ENCODE measurements at regions not wholly inside any gene's neighbourhood (a gene's known extent, or its start where the extent isn't known, plus 50 kb on each side); places are given as distances from the start of the nearest gene placed in this dataset.

DNA sequence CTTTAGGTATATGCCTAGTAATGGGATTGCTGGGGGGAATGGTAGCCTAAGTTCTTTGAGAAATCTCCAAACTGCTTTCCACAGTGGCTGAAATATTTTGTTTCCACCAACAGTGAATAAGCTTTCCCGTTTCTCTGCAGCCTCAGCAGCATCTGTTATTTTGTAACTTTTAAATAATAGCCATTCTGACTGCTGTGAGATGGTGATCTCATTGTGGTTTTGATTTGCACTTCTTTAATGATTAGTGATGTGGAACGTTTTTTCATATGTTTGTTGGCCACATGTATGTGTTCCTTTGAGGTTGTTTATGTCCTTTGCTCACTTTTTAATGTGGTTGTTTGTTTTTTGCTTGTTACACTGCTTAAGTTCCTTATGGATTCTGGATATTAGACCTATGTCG lies 237.4 kb downstream of the CENPF start:
- TF ChIP-seq EZH2 (IDR thresholded peaks at IDR 0.05; ENCODE audit: low read length, missing control alignments), result no peak
- TF ChIP-seq, protein P1, sequence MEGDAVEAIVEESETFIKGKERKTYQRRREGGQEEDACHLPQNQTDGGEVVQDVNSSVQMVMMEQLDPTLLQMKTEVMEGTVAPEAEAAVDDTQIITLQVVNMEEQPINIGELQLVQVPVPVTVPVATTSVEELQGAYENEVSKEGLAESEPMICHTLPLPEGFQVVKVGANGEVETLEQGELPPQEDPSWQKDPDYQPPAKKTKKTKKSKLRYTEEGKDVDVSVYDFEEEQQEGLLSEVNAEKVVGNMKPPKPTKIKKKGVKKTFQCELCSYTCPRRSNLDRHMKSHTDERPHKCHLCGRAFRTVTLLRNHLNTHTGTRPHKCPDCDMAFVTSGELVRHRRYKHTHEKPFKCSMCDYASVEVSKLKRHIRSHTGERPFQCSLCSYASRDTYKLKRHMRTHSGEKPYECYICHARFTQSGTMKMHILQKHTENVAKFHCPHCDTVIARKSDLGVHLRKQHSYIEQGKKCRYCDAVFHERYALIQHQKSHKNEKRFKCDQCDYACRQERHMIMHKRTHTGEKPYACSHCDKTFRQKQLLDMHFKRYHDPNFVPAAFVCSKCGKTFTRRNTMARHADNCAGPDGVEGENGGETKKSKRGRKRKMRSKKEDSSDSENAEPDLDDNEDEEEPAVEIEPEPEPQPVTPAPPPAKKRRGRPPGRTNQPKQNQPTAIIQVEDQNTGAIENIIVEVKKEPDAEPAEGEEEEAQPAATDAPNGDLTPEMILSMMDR (conservative IDR thresholded peaks at IDR 0.05 in 1 of 2, IDR thresholded peaks at IDR 0.05 in 1 of 2; ENCODE audit: low read depth in 1 of 2, low read length in 2 of 2), result no peak
- Histone ChIP-seq H4K20me1 (ENCODE audit: control insufficient read depth, extremely low read depth, insufficient read depth, low read length) (no peaks in the 10 kb centered on the region), H3K79me2 (ENCODE audit: control insufficient read depth, insufficient read depth, low read length) (no peaks in the 10 kb centered on the region), H3K36me3 (ENCODE audit: control insufficient read depth, insufficient read depth, low read length) (no peaks in the 10 kb centered on the region), H3K9me3 (ENCODE audit: control insufficient read depth, insufficient read depth, low read depth, low read length) (no peaks in the 10 kb centered on the region), H3K9ac (ENCODE audit: insufficient read depth, low read length) (no peak overlapping the region), H3K27me3 (ENCODE audit: control insufficient read depth, insufficient read depth, low read length) (no peaks in the 10 kb centered on the region), H2AFZ (ENCODE audit: low read length) (no peak overlapping the region), H3K4me1 (ENCODE audit: control insufficient read depth, extremely low read depth, insufficient read depth, low read length) (peaks cover 6% of the 10 kb centered on the region), H3K4me2 (ENCODE audit: extremely low read depth, insufficient read depth, low read length) (no peak overlapping the region), H3K4me3 (replicated peaks in 1 of 4; ENCODE audit: control extremely low read depth in 1 of 4, insufficient read depth in 1 of 4, low read depth in 3 of 4, low read length in 4 of 4) (no peak overlapping the region), H3K27ac (ENCODE audit: insufficient read depth, low read length) (no peak overlapping the region)
- DNase-seq (ENCODE audit: low read depth in 2 of 2), result peak; percentile 67 to 82

DNA sequence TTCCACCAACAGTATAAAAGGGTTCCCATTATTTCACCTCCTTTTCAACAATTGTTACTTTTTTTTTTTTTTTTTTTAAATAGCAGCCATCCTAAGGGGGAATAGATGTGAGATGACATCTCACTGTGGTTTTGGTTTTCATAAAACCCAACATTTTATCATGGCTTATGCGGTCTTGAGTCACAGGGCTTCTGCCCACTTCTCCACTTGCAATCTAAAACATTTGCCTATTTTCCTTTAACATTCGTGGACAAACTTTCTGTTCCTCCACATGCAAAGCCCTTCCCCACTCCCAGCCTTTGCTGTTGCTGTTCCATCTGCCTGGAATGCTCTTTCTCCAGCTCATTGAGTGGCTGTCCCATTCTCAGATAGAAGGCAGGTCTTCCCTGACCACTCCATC lies 239.7 kb upstream of the KCNK2 start:
- no peaks in the 10 kb centered on the region for H3K27me3 ChIP-seq (ENCODE audit: control insufficient read depth, insufficient read depth, low read length)
- DNase-seq (ENCODE audit: low read depth in 2 of 2), result peak in 1 of 2 donors; percentile 93
- H3K4me1 ChIP-seq (ENCODE audit: control insufficient read depth, extremely low read depth, insufficient read depth, low read length), result peaks cover 6% of the 10 kb centered on the region

DNA sequence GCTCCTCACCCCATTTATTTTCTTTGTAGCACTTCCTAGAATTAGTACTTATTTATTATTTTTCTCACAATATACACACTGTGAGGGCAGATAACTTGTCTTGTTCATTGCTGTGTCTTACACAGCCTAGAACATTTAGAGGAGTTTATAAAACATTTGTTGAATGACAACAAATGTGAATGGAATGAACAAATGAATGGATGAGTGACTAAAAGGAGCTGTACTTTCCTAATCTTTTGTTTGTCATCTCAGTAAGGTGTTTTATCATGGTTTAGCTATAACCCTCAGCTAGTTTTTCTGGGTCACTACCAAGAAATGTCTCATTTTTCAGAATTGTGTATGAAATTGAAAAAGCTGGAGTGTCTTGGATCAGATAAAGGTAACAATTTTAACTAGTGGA lies 239.3 kb upstream of the KCNK2 start:
- no peaks in the 10 kb centered on the region for H3K9me3 ChIP-seq (ENCODE audit: control insufficient read depth, insufficient read depth, low read depth, low read length)
- no peaks in the 10 kb centered on the region for H3K36me3 ChIP-seq (ENCODE audit: control insufficient read depth, insufficient read depth, low read length)
- TF ChIP-seq, protein P1 (conservative IDR thresholded peaks at IDR 0.05 in 1 of 2, IDR thresholded peaks at IDR 0.05 in 1 of 2; ENCODE audit: low read depth in 1 of 2, low read length in 2 of 2), result no peak
- no peak for TF ChIP-seq EZH2 (IDR thresholded peaks at IDR 0.05; ENCODE audit: low read length, missing control alignments)
- H3K4me2 ChIP-seq (ENCODE audit: extremely low read depth, insufficient read depth, low read length), result no peak overlapping the region
- no peak overlapping the region for H3K27ac ChIP-seq (ENCODE audit: insufficient read depth, low read length)
- H4K20me1 ChIP-seq (ENCODE audit: control insufficient read depth, extremely low read depth, insufficient read depth, low read length), result no peaks in the 10 kb centered on the region
- H3K9ac ChIP-seq (ENCODE audit: insufficient read depth, low read length), result no peak overlapping the region
- H3K27me3 ChIP-seq (ENCODE audit: control insufficient read depth, insufficient read depth, low read length), result no peaks in the 10 kb centered on the region
- H2AFZ ChIP-seq (ENCODE audit: low read length), result no peak overlapping the region
- peaks cover 6% of the 10 kb centered on the region for H3K4me1 ChIP-seq (ENCODE audit: control insufficient read depth, extremely low read depth, insufficient read depth, low read length)
- H3K79me2 ChIP-seq (ENCODE audit: control insufficient read depth, insufficient read depth, low read length), result no peaks in the 10 kb centered on the region
- H3K4me3 ChIP-seq (replicated peaks in 1 of 4; ENCODE audit: control extremely low read depth in 1 of 4, insufficient read depth in 1 of 4, low read depth in 3 of 4, low read length in 4 of 4), result no peak overlapping the region
- peak in 1 of 2 donors; percentile 77 for DNase-seq (ENCODE audit: low read depth in 2 of 2)

More for the DNA sequence above, 239.7 kb upstream of the KCNK2 start:
- no peak overlapping the region for H2AFZ ChIP-seq (ENCODE audit: low read length)
- H4K20me1 ChIP-seq (ENCODE audit: control insufficient read depth, extremely low read depth, insufficient read depth, low read length), result no peaks in the 10 kb centered on the region
- no peak overlapping the region for H3K4me2 ChIP-seq (ENCODE audit: extremely low read depth, insufficient read depth, low read length)
- H3K9ac ChIP-seq (ENCODE audit: insufficient read depth, low read length), result no peak overlapping the region
- no peaks in the 10 kb centered on the region for H3K36me3 ChIP-seq (ENCODE audit: control insufficient read depth, insufficient read depth, low read length)
- no peak overlapping the region for H3K27ac ChIP-seq (ENCODE audit: insufficient read depth, low read length)
- H3K9me3 ChIP-seq (ENCODE audit: control insufficient read depth, insufficient read depth, low read depth, low read length), result no peaks in the 10 kb centered on the region
- H3K79me2 ChIP-seq (ENCODE audit: control insufficient read depth, insufficient read depth, low read length), result no peaks in the 10 kb centered on the region
- no peak overlapping the region for H3K4me3 ChIP-seq (replicated peaks in 1 of 4; ENCODE audit: control extremely low read depth in 1 of 4, insufficient read depth in 1 of 4, low read depth in 3 of 4, low read length in 4 of 4)
- no peak for TF ChIP-seq EZH2 (IDR thresholded peaks at IDR 0.05; ENCODE audit: low read length, missing control alignments)
- TF ChIP-seq, protein P1 (conservative IDR thresholded peaks at IDR 0.05 in 1 of 2, IDR thresholded peaks at IDR 0.05 in 1 of 2; ENCODE audit: low read depth in 1 of 2, low read length in 2 of 2), result no peak
